HL-60/S4 treated with retinoic acid at 250 ng/mL for 4 days and 3 days (cell line): ENCODE measurements at regions not wholly inside any gene's neighbourhood (a gene's known extent, or its start where the extent isn't known, plus 50 kb on each side); places are given as distances from the start of the nearest gene placed in this dataset.

Experiments used
- in situ Hi-C: fragments of 300-500 bp; cut with MboI; formaldehyde crosslinking; loops from 2 replicates; pipeline ENCODE4 v1.7.0; 2022; ENCODE audit warnings: low sequenced_read_pairs

GRCh38 chr17:77684803-77685798, 273.4 kb upstream of the TNRC6C start:
- in situ Hi-C loops: no loop called here

GRCh38 chr17:77685881-77686486, 272.5 kb upstream of the TNRC6C start:
- in situ Hi-C loops: no loop called here

GRCh38 chr17:77686903-77687302, 271.6 kb upstream of the TNRC6C start:
- in situ Hi-C loops: no loop called here

DNA sequence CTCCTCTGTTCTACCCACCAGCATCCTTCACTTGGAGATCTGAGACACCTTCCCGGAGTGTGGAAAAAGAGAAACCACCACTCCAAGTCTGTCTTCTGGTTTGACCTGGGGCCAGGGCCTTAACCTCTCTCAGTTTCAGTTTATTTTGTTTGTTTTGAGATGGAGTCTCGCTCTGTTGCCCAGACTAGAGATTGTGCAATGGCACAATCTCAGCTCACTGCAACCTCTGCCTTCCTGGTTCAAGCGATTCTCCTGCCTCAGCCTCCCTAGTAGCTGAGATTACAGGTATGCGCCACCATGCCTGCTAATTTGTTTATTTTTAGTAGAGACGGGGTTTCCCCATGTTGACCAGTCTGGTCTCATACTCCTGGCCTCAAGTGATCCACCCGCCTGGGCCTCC, 271.1 kb upstream of the TNRC6C start:
- in situ Hi-C loops: no loop called here

GRCh38 chr17:77687921-77688320, 270.6 kb upstream of the TNRC6C start:
- in situ Hi-C loops: no loop called here

DNA sequence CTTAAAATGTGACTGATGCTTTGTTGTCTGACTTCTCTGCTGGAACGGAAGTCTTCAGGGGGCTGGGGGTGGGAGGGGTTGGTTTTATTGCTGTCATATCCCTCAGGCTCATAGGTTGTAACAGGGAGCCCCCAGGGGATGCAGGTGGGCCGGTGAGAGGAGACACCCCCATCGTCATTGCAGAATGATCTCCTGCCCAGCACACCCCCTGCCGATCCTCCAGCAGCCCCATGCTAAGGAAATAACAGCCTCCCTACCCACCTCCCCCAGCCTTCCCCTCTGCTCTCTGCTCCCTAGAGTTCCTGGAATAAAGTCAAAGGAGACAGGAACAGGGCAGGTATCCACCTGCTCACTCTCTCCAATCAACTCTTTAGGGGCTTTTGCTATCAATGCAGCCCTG, 270.1 kb upstream of the TNRC6C start:
- in situ Hi-C loops: no loop called here

DNA sequence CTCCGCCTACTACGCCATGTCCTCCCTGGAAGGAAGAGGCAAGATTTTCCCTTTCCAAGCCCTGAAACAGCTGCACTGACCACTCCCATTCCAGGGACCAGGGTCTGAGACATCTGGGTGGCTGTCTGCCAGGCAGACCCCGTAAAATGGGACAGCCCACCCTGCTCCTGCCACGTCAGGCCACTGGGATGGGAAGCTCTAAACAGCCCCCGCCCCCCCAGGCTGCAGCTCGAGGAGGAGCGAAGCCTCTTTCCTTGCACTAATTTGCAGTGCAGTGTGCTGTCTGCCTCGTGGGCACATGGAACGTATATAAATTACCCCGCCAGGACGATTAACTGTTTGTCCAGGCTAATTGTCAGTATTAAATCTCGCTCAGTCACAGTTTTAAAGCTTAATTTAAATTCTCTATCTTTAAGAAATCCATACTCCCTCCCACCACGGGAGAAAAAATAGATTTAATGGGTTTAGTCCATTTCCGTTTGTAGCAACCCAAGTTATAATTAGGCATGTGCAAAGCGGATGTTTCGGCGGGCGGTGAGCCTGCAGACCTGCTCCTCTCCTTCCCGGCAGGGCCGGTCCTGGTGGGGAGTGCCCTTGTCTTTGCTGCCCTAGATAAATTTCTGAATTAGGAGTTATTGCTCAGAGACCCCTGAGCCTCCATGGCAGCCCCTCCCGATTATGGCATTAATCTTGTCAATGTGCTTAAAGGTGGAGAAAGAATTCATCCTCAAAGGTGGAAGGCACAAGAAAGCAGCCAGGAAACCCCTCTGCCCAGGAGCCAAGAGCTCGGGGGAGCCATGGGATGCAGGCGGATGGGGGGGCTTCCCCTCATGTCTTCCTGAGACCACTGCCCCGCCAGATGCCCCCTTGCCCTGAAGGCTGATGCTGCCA, 268.0 kb upstream of the TNRC6C start:
- in situ Hi-C loops: no loop called here

DNA sequence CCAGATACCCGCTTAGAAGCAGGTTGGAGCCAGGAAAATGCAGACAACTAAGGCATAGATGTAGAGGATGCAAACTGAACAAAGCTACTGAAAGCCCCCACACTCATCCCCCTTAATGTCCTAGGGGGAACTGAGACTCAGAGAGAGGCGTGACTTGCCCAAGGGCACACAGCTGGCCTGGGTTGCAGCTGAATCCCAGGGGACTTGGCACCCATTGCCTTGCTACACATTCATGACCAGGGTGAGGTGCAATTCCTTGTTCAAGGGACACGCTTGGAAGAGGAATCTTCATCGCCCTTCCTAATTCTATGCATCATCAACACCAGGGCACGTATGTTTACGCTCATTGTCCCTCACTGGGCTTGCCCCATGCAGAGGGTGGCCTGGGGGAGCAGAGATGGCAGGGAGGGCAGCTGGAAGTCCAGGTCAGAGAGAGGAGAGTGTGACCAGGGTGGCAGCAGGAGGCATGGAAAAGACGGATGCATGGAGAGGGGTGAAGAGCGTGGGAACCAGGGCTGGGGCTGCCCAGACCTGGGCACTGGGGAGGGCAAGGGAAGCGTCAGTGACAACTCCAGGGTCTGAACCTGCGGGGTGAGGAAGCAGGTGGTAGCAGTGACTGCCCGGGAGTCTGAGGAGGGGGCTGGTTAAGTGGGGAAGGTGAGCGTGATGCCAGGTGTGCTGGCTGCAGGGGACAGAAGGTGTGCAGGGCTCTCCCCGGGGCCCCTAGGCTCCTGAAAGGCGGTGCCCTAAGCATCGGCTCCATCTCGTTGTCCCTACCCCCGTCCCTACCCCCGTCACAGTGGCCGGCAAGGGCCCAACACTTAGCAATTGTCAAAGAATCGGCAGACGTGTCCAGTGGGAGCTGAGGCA, 267.1 kb upstream of the TNRC6C start:
- in situ Hi-C loops: no loop called here

DNA sequence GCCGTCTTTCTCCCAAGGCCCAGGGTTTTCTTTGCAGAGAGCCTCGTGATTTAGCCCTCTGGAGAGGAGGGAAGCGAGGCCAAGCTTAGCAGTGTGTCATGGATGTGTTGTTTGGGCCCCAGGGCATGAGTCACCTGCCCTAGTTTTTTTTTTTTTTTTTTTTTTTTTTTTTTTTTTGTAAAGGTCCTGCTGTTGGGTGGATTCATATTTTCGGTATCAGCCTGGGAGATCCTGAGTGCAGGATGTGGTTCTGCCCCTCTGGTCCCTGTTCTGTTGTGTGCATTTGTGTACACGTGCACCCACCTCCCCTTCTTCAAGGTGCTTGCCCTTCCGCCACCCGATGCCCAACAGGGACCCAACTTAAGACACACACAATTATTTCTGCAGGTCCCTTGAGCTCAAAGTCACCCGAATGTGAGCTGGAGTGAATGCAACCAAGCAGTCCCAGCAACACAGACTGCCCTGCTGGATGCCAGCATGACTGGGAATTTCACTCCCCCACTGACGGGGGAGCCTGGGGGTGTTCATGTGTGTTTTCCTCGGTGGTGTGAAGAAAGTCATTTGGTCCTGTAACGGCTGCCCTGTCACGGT, 265.8 kb upstream of the TNRC6C start:
- in situ Hi-C loops: no loop called here

DNA sequence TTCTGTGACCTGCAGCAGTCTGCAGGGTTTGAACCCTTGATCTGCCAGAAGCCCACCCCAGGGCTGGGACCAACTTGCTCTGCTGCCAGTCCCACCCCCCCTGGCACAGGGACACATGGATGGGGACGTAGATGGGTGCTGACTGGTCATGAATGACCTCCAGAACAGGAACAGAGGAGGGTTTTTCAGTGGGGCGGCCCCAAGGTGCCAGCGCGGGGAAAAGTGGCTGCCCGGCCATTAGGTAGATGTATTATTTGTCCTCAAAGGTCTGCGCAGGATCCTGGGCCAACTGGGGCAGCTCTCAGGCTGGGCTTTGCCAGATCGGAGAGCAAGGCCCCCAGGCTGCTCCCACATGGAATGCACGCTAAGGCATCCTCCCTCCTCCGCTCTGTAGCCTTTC, 265.2 kb upstream of the TNRC6C start:
- in situ Hi-C loops: no loop called here

GRCh38 chr17:77693776-77694175, 264.7 kb upstream of the TNRC6C start:
- in situ Hi-C loops: no loop called here

DNA sequence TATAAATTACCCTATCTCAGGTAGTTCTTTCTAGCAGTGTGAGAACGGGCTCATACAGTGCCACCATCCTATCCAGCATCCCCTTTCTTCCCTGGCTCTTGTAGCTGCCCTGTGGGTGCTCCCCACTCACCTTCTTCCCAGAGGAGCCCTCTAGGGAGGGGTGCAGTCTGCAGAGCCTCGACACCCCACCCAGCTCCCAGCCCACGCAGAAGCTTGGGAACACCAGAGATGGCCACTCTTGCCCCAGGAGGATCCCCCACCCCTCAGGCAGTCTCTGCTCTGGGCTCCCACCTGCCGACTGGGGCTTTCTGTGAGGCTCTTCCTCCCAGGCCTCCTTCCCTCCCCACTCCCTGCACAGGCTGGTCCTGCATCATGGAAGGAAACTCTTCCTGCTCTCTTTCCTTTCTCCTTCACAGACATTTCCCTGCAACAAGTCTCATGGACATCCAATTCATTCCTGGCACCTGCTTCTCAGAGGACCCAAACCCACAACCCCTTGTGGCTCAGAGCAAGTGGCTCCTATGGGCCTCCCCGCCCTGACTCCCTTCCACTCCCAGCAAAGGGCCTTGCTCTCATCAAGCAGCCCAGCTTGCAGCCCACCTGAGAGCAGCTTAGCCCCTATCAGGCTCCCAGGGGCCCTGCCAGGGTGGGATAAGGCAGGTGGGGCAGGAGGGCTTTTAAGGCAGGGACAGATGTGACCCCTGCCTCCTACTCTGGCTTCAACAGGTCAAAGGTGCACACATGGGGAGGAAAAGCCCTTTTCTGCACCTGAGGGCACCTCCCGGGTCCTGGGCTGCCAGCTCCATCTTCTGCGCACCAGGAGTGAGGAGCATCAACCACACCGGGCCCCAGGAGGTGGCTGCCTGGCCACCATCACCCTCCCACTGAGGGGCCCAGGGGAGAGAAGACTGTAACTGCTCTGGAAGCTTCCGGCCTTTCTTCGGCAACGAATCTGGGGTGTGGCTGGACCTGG, 263.8 kb upstream of the TNRC6C start:
- in situ Hi-C loops: no loop called here

- in situ Hi-C loops: no loop called here
Observed at GRCh38 chr17:77695386-77695785, 263.1 kb upstream of the TNRC6C start.

DNA sequence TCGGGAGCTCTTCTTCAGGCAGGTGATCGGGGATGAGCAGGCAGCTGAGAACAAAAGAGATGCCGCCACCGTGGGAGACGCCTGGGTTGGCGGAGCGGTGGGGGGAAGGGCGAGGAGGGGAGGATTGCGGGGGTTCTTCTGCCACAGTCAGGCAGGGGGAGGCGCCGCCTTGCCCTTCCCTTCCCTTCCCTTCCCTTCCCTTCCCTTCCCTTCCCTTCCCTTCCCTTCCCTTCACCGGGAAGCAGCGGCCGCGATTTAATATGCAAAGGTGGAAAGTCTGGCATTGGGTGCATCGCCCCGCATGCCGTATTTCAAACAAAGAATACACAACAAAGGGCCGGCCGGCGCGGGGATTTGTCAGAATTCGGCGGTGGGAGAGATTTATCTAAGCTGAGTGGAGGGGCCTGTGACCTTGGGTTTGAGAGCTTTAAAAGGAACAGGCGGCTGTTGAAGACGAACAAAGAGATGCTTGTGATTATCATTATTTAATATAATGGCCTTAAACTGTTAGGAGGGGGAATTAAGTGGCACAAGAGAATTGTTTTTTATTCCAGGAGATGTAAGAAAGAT, 262.3 kb upstream of the TNRC6C start:
- in situ Hi-C loops: no loop called here

- in situ Hi-C loops: no loop called here
Observed at GRCh38 chr17:77696721-77697460, 261.6 kb upstream of the TNRC6C start.

DNA sequence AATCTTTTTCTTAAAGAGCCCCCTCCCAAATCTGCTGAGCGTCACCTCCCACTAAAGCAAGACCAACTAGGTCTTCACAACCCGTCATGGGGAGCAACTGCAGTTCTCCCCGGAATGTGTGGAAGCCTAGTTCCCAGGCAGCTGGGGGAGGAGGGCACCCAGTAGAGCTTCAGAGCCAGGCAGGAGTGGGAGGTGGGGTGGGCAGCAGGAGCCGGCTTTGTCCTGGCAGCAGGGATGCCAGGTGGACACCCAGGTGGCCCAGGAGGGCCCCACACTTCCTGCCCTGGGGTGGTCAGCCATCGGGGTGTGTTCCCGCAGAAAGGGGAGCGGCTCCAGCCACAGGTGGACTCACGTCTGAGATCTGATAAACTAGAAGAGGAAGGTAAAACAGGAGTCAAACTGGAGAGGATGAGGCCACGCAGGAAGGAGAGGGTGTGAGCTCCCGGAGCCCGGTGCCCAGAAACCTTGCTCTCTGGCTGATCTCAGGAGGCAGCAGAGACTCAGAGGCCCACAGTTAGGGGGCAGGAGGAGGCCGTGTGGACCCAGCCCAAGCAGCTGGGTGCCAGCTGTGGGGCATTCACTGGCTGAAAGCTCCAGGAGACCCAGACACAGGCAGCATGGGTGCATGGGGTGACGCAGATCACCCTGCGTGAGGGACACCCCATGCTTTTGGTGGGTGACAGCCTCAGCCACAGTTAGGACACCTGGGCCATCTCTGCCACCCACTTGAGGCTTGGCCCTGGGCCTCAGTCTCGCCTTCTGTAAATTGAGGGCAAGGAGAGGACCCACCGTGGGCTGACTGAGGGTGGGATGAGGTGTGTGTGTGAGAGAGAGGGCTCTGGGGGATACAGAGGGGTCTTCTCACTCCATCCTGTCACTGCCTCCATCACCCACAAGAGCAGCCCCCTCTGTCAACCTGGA, 260.8 kb upstream of the TNRC6C start:
- in situ Hi-C loops: no loop called here
